Esophagus muscularis mucosa (tissue), 4 donors: ENCODE measurements at regions not wholly inside any gene's neighbourhood (a gene's known extent, or its start where the extent isn't known, plus 50 kb on each side); places are given as distances from the start of the nearest gene placed in this dataset.

Source experiments
- DNase-seq: peaks from one replicate; pipeline ENCODE4 v3.0.0-alpha.2; 2017; ENCODE audit errors: extremely low spot score
- H3K27ac ChIP-seq, 4 donors: fragments of 200-600 bp; sonication (generic); replicated peaks in 1 of 4; 1 replicate in 3 of 4; 2 replicates in 1 of 4; pipeline ENCODE4 v1.5.1; 2016 to 2019; ENCODE audit warnings: mild to moderate bottlenecking in 1 of 4
- H3K27me3 ChIP-seq, 4 donors: fragments of 200-600 bp; sonication (generic); one replicate each; pipeline versions ENCODE4 v1.5.1 to v1.6.0; 2016 to 2019
- H3K36me3 ChIP-seq, 4 donors: fragments of 200-600 bp; sonication (generic); one replicate each; pipeline ENCODE4 v1.5.1; 2016 to 2019
- H3K4me1 ChIP-seq, 4 donors: fragments of 200-600 bp; sonication (generic); one replicate each; pipeline ENCODE4 v1.5.1; 2016 to 2019
- H3K4me3 ChIP-seq, 4 donors: fragments of 200-600 bp; sonication (generic); 1 replicate in 2 of 4; 2 replicates in 2 of 4; pipeline ENCODE4 v1.5.1; 2016 to 2019; ENCODE audit warnings: mild to moderate bottlenecking in 4 of 4, moderate library complexity in 1 of 4
- H3K9me3 ChIP-seq, 4 donors: fragments of 200-600 bp; sonication (generic); 1 replicate in 3 of 4; 2 replicates in 1 of 4; pipeline ENCODE4 v1.5.1; 2016 to 2019
- EP300 ChIP-seq: sonication (generic); formaldehyde crosslinking; IDR thresholded peaks from one replicate; pipeline ENCODE4 v1.6.1; 2017; ENCODE audit warnings: antibody characterized with exemption
- POLR2A ChIP-seq: fragments of 450-650 bp; IDR thresholded peaks from one replicate; pipeline ENCODE4 v1.6.1; 2017; ENCODE audit warnings: antibody characterized with exemption, moderate library complexity, mild to moderate bottlenecking, low read depth
- POLR2AphosphoS5 ChIP-seq, 2 donors: sonication (generic); formaldehyde crosslinking; IDR thresholded peaks; one replicate each; pipeline ENCODE4 v1.6.1; 2017; ENCODE audit warnings: antibody characterized with exemption in 2 of 2
- WGBS: methylation state at CpG from one replicate; pipeline ENCODE4 v1.1.5; 2018; 5-methylcytosine and 5-hydroxymethylcytosine counted together
- intact Hi-C: fragments of 100-400 bp; cut with DNase I; formaldehyde crosslinking; loops from one replicate; pipeline ENCODE4 v1.15.1; 2023
- TF ChIP-seq, protein P1 (sequence below), 3 experiments: fragments of 200-600 bp in 2 of 3; fragments of 450-650 bp in 1 of 3; sonication (generic) in 2 of 3; IDR thresholded peaks; one replicate each; pipeline ENCODE4 v1.5.1; 2017 to 2019; ENCODE audit warnings: antibody characterized with exemption in 3 of 3, mild to moderate bottlenecking in 2 of 3, moderate library complexity in 1 of 3

DNA sequence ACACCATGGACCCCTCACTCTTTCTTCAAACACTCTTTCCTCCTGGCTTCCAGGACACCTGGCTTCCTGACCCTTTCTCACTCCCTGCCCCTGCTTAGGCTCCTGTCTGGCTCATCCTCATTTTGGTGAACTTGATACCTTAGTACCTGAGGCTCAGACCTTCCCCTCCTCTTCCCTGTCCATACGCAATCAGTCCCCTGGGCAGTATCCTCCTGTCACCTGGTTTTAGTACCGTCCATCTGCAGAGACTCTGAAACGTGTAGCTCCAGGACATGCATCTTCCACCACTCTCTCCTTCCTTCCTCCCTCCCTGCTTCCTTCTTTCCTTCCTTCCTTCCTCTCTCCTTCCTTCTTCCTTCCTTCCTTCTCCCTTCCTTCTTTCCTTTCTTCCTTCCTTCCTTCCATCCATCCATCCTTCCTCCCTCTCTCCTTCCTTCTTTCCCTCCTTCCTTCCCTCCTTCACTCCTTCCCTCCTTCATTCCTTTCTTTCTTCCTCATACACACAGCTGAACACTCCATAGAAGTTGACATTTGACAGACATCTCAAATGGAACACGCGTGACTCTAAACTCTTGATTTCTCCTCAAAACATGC is 1488.6 kb downstream of the TBC1D22A start:
- Histone ChIP-seq H3K27ac (no peak overlapping the region), H3K4me1 (no peaks in the 10 kb centered on the region), H3K9me3 (no peaks in the 10 kb centered on the region), H3K4me3 (no peak overlapping the region), H3K27me3 (peaks cover 0 to 65% (median 0%) of the 10 kb centered on the region in 4 donors), H3K36me3 (no peaks in the 10 kb centered on the region)
- no peak for TF ChIP-seq POLR2A
- TF ChIP-seq EP300: no peak
- no peak for TF ChIP-seq POLR2AphosphoS5 (IDR thresholded peaks at IDR 0.05)
- TF ChIP-seq, protein P1, sequence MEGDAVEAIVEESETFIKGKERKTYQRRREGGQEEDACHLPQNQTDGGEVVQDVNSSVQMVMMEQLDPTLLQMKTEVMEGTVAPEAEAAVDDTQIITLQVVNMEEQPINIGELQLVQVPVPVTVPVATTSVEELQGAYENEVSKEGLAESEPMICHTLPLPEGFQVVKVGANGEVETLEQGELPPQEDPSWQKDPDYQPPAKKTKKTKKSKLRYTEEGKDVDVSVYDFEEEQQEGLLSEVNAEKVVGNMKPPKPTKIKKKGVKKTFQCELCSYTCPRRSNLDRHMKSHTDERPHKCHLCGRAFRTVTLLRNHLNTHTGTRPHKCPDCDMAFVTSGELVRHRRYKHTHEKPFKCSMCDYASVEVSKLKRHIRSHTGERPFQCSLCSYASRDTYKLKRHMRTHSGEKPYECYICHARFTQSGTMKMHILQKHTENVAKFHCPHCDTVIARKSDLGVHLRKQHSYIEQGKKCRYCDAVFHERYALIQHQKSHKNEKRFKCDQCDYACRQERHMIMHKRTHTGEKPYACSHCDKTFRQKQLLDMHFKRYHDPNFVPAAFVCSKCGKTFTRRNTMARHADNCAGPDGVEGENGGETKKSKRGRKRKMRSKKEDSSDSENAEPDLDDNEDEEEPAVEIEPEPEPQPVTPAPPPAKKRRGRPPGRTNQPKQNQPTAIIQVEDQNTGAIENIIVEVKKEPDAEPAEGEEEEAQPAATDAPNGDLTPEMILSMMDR (IDR thresholded peaks at IDR 0.05): no peak
- 67% methylated on average over 5 of the region's 5 CpGs for WGBS
- intact Hi-C loops: no loop called here
- DNase-seq: no peak

DNA sequence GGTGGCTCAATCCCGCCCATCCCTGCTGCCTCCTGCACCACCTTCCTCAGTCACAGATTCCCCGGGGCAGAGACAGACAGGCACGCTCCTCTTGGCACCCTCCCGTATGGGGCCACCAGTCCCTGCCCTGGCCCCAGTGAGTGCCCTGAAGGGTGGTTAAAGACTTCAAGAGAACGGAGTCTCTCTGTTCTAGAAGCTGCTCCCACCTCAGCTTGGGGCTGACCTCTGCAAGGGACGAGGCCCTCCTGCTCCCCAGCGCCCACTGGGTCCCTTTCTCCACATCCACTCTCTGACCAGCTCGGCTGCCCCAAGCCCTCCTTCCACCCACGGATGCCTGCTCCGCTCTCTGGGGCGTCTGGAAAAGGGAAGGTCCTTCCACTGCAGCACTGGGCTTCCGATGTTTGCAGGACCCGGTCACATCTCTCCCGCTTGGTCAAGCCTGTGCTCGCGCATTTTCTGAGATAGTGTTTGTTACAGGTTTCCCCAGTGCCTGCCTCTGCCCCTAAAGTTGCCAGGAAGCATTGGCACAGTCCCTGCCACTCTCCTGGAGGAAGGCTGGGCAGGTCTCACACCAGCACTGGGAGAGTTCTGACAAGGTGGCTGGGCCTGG is 1487.9 kb downstream of the TBC1D22A start:
- no peak for DNase-seq
- no peaks in the 10 kb centered on the region for H3K4me1 ChIP-seq
- no peak overlapping the region for H3K4me3 ChIP-seq
- whole genome bisulfite sequencing: 77% methylated on average over 15 of the region's 16 CpGs
- TF ChIP-seq EP300: no peak
- no peak for TF ChIP-seq POLR2AphosphoS5 (IDR thresholded peaks at IDR 0.05)
- TF ChIP-seq POLR2A: no peak
- TF ChIP-seq, protein P1 (IDR thresholded peaks at IDR 0.05): no peak
- no peak overlapping the region for H3K27ac ChIP-seq
- intact Hi-C loops: no loop called here
- H3K9me3 ChIP-seq: no peaks in the 10 kb centered on the region
- H3K36me3 ChIP-seq: no peaks in the 10 kb centered on the region
- H3K27me3 ChIP-seq: peaks cover 0 to 64% (median 0%) of the 10 kb centered on the region in 4 donors

DNA sequence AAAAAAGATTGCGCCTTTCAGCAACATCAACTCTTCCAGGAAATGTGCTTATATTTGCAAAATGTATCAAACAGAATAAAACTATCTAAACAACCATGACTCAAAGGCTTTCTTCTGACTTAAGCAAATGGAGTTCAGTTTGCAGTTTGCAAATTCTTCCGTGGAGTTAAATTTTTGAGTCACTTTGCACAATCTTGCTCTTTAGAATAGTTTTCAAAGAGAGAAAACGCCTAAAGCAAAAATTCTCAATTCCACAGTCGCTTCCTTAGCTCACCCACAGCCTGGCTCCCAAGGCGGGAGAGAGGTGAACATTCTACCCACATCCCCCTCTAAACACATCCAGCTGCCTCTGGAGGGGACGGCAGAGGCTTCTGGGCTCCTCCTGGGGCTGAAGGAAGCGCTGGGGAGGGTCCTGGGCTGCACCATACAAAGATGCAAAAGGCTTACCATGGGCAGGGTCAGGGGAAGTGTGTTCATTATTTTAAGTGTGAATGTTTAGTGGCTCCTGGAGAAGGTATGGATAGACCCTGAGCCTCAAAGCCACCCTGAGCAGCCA is 1487.3 kb downstream of the TBC1D22A start:
- WGBS: 72% methylated on average over 7 of the region's 7 CpGs
- Histone ChIP-seq H3K27ac (no peak overlapping the region), H3K27me3 (peaks cover 0 to 63% (median 0%) of the 10 kb centered on the region in 4 donors), H3K4me3 (no peak overlapping the region), H3K9me3 (no peaks in the 10 kb centered on the region), H3K4me1 (no peaks in the 10 kb centered on the region), H3K36me3 (no peaks in the 10 kb centered on the region)
- TF ChIP-seq POLR2A (no peak), POLR2AphosphoS5 (IDR thresholded peaks at IDR 0.05) (no peak), EP300 (no peak)
- TF ChIP-seq, protein P1 (IDR thresholded peaks at IDR 0.05): no peak
- intact Hi-C loops: no loop called here
- no peak for DNase-seq

DNA sequence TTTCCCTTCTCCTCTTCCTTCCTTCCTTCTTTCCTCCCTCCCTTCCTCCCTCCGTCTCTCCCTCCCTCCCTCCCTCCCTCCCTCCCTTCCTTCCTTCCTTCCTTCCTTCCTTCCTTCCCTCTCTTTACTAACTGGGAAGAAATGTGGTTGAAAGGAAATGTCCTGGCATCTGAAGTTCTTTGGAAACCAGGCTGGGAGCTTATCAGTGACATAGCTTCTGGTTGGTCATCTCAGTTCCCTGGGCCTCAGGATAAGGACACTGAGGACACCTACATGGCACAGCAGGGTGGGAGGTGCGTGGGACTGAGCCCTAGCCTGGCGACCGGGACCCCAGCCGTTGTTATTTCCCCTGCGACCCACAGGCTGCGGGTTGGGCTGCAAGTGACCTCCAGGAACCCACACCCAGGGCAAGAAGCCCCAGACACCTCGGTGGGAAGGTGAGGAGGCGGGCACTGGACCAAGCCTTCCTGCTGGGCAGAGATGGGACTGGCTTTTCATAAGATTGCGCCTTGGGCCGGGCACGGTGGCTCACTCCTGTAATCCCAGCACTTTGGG is 1486.5 kb downstream of the TBC1D22A start:
- no peaks in the 10 kb centered on the region for H3K4me1 ChIP-seq

More for the DNA sequence above, 1486.5 kb downstream of the TBC1D22A start:
- intact Hi-C loops: no loop called here
- no peaks in the 10 kb centered on the region for H3K36me3 ChIP-seq
- no peak overlapping the region for H3K27ac ChIP-seq
- TF ChIP-seq POLR2A: no peak
- no peak for TF ChIP-seq EP300
- TF ChIP-seq, protein P1 (IDR thresholded peaks at IDR 0.05): no peak
- TF ChIP-seq POLR2AphosphoS5 (IDR thresholded peaks at IDR 0.05): no peak
- DNase-seq: no peak
- H3K4me3 ChIP-seq: no peak overlapping the region
- peaks cover 0 to 63% (median 0%) of the 10 kb centered on the region in 4 donors for H3K27me3 ChIP-seq
- H3K9me3 ChIP-seq: no peaks in the 10 kb centered on the region
- 87% methylated on average over 12 of the region's 12 CpGs for WGBS
